DMS53 (cell line): ENCODE measurements at regions not wholly inside any gene's neighbourhood (a gene's known extent, or its start where the extent isn't known, plus 50 kb on each side); places are given as distances from the start of the nearest gene placed in this dataset.
"Not testable (repeated sequence)": the region's sequence is repeated elsewhere in the genome, so short reads cannot be mapped to it uniquely, and the experiment has no call there.

Experiments used
- DNase-seq: peaks from one replicate; lab custom pipeline; 2025; lab: John Stamatoyannopoulos, UW

DNA sequence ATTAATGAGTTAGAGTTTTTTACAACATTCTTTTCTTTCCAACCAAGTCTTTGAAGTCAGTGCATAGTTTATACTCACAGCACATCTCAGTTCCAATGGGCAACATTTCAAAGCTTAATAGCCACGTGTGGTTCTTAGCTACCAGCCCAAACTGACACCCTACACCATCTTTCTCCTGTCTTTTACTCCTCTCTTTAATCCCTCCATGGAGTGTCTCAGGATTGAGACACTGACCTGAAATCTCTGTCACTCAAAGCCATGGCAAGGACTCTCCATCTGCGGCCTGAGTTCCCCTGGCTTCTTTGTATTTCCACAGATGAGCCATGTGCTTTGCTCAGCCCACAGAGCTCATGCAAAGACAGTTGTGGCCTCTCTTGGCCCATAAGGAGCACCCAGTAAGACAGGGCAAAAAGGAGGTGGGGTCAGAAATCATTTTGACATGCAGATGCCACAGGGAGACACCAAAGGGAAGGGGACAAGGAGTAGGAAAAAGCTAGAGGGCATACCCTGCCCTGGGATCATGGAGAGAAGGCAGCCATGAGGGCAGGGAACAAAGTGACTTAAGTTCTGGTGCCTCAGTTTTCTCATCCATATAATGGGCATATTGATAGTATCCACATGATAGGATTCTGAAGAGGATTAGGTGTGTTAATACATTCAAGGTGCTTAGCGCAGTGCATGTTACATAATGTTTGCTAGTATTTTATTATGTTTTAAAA, 493.6 kb upstream of the PROK2 start:
- no peak for DNase-seq

GRCh38 chr3:72277710-72278109, 492.8 kb upstream of the PROK2 start:
- DNase-seq = no peak

DNA sequence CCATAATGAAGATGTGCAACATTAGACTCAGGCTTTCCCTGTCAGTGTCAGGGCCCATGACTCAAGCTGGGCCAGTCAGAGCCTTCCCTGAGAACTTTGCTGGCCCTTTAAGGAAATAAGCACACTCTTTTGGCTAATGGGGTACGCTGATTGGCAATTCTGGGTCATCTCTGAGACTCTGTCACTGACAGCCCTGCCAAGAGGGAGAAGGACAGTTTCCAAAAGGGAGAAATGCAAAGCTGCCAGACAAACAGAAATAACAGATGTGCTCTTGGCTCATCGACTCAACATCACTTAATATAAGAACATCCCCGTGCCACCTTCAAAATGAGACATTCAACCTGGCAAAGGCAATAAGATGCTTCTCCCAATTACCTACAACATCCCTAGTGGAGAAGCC, 491.9 kb upstream of the PROK2 start:
- no peak for DNase-seq

GRCh38 chr3:72275331-72275751, 490.4 kb upstream of the PROK2 start:
- DNase-seq = no peak

GRCh38 chr3:72274493-72275330, 489.8 kb upstream of the PROK2 start:
- DNase-seq = no peak

GRCh38 chr3:72273615-72274014, 488.7 kb upstream of the PROK2 start:
- no peak for DNase-seq

DNA sequence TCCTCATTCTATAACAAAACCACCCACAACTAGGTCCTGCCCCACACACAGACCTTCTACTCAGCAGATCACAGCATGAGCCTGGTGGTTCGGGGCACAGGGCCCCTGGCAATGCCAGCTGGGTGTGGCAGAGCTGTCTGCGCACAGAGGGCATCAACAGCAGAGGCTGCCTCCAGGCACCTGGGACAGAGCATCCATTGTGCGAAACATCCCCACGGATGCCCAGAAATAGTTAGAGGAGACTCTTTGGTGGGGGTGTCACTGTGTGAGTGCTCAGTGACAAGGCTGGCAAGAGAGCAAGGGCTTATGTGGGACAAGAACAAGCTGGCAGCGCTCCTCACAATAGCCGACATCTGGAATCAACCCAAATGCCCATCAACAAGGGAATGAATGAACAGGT, 487.4 kb upstream of the PROK2 start:
- DNase-seq = no peak

DNA sequence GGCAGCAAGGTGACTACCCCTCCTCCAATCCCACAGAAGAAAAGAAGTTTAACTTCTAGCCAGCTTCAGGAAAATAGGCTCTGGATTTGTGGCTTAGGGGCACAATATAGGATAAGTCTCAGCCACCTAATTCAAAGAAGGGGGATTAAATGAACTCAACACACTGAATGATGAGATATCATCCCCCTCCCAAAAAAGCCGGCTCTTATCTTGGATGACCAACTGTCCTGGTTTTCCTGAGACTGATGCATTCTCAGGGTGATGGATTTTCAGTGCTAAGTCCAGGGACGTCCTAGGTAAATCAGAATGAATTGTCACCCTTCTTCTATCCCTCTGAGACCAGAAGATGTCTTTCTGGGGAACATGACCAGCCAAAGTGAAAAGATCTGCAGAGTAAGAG, 487.0 kb upstream of the PROK2 start:
- DNase-seq = no peak

- no peak for DNase-seq
These were observed 486.3 kb upstream of the PROK2 start for GRCh38 chr3:72271216-72271615.

- no peak for DNase-seq
These were observed 485.8 kb upstream of the PROK2 start for GRCh38 chr3:72270730-72271129.

DNA sequence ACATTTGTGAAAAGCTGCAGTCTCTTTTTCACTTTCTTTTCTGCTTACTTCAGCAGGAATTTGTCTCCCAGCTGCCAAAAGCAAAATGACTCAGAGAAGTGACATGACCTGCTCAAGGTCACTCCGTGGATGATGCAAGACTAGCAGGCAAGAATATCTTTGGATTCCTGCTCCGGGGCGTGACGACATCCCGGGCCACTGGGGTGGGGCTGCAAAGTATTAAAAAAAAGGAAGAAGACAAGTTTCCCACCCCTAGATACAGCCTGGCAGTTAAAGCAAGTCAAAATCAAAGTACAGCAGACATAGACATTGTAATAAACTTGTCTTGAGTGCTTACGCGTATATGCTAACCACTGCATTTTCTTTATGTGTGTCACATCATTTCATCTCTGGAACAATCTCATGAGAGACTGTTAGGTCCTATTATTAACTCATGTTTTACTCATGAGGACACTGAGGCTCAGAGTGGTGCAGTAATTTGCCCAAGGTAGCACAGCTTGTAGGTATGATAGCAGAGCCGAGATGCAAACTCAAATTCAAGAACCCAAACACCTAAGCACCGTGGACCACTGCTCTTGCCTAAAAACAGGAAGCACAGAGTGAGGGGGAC, 485.2 kb upstream of the PROK2 start:
- DNase-seq = peak; percentile 2

DNA sequence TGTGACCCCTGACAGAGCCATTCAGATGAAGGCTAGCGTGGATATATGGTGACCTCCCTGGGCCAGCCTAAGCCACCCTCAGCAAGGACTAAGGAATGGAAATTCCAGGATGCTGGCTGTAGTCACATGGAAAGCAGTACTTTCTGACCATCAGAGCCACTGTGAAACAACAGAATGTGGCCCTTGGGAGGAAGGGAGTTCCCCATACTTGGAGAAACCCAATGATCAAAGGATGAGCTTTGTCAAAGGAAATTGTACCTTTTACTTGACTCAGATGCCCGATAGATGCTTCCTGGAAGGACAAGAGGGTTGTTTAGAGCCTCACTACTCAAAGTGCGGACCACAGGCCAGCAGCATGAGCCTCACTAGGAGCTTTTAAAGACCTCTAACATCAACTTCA, 484.5 kb upstream of the PROK2 start:
- DNase-seq = no peak

GRCh38 chr3:72266921-72267524, 482.1 kb upstream of the PROK2 start:
- DNase-seq = not testable (repeated sequence)

- no peak for DNase-seq
These were observed 481.0 kb upstream of the PROK2 start for GRCh38 chr3:72266016-72266370.

- peak; percentile 3 for DNase-seq
These were observed 480.5 kb upstream of the PROK2 start for GRCh38 chr3:72265256-72266015.

DNA sequence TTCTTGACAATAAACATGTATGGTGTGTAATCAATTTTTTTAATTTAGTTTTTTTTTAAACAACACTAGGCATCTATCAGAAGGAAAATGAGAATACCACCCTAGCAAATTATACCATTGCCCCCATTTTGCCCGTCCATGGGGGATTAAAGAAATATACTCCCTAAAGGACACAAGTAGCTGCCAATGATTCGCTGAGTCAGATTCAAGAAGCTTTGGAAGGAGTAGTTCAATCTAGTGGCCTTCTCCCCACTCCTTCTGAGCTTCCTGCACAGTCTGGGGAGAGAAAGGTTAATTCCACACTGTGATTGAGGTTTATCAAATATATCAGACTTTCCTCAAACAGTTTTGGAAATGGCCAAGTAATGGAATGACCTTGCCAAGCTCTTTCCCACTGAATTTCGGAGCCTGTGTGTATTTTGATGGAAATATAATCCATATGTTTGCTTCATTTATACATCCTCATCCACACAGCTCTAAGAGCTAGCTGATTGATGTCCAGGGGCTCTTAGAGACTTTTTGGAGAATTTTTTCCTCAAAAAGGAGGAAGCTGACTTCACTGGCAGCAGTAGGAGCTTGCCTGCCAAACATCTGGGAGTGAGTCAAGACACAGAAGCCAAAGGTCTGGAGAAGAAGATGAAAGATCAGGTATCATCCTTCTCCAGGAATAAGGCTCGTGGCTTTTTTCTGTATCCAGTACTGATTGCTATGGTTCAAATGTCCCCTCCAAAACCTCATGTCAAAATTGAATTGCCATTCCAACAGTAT, 478.5 kb upstream of the PROK2 start:
- no peak for DNase-seq

- no peak for DNase-seq
These were observed 477.8 kb upstream of the PROK2 start for GRCh38 chr3:72262736-72263135.

DNA sequence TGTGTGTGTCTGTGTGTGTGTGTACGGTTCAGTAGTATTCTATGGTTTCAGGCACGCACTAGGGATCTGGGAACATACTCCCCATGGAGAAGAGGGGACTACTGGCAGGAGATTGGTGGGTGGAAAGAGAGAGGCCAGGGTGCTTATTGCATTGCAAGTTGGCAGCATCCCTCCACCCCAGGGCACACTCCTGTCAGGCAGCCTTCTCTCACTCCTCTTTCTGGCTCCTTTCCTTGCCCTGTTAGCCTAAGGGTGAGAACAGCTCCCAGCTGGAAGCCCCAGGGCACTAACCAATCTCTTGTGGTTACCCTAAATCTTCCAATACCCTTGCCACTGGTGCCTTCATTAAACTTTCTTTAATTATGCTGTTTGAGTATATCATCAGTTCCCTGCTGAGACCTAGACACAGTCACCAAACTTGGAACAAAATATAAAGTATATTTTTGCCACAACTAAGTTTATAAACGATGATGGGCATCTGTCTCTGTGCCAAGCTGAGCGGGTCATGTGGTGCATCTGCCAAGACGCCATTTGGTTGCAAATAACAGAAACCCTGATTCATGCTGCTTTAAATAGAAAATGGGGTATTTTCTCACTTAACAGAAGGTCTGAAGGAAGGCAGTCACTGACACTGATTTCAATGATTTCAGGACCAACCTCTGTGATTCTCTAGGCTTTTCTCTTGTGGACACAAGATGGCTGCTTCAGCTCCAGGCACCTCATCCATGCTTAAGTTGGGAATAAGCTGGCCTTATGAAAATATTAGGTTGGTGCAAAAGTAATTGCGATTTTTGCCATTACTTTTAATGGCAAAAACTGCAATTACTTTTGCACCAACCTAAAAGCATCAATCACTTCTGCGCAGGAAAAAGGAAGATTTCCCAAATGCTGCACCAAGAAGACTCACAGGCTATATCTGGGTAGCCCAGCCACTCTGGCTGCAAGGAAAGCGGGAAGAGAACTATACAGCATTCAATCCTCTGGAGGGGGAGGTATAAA, 476.9 kb upstream of the PROK2 start:
- DNase-seq = no peak

DNA sequence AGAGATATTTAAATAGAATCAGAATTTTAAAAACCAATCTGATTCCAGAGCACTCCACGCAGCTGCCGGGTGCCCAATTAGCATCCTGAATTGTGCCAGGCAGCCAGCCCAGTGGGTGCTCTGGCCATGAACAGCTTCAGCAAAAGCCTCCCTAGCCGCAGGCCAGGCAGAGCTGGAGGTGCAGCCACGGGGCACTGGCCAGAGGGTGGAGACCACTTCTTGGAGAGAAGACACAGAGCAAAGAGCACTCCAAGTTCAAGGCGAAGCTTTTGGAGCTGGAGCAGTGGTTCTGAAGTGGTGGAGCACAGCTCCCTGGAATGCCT, 475.6 kb upstream of the PROK2 start:
- DNase-seq = no peak
